Forelimb muscle (tissue), 1 donor: ENCODE measurements at regions not wholly inside any gene's neighbourhood (a gene's known extent, or its start where the extent isn't known, plus 50 kb on each side); places are given as distances from the start of the nearest gene placed in this dataset.

Source experiments
- DNase-seq: peaks from one replicate; pipeline ENCODE4 v3.0.0-alpha.2; 2013; ENCODE audit warnings: low read depth

DNA sequence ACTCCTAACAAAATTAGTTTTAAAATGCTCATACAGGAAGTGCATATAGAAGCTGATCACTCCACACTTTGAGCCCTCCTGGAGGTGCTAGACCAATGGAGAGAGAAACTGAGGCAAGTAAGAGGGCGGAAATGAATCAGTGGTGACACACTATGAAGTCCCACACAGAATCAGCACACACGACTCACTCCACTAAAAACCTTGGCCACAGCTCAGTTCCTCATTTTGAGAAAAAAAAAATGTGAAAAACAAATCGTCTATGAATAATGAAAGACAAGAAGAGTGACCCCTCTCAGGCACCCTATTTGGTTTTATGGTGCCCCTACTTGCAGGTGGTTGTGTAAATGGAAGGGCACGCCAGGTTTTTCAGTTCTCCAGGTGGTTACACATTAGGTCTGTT, 675.1 kb upstream of the BRINP3 start:
- DNase-seq, result no peak

DNA sequence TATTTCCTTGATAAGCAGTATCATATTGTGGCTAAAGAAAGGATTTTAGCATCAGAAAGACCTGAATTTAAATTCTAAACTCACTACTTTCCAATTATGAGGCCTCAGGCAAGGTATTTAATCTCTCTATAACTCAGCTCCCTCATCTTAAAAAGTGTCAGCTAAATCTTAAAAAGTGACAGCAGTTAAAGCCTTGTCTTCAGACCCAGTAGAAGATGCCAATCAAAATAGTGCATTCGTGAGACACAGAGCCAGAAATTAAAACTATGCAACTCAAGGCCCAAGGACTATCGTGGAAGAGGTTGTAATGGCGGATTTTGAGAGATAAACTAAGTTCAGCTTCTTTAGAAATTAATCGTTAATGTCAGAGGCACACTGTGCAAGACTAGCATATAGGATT, 677.5 kb upstream of the BRINP3 start:
- DNase-seq, result no peak

DNA sequence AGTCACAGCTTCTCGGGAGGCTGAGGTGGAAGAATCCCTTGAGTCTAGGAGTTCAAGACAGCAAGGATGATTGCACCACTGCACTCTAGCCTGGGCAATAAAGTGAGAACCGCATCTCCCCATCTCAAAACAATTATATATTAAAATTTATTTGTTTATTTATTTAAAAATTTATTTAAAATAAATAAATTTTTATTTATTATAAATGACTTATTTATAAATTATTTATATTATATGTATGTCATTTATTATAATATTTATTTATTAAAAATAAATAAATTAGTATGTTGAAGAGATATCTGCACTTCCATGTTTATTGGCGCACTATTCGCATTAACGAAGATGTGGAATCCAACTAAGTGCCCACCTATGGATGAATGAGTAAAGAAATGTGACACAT, 683.2 kb upstream of the BRINP3 start:
- no peak for DNase-seq

DNA sequence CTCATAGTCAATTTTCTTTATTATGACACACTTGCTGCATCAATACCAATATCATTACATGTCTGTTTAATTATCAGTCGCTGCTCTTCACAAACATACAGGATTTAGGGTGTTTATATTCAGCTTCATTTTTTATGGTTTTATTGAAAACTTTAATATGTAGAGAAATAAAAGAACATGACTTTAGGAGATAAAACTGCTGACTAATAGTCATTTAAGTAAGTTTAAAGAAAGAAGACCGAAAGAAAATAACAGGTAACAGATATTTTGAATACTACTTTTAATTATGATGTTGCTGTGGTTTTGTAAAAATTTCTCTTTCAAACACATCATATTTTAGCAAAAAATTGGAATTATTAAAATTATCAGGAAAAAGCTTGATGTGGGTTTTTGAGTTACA, 685.1 kb upstream of the BRINP3 start:
- no peak for DNase-seq

DNA sequence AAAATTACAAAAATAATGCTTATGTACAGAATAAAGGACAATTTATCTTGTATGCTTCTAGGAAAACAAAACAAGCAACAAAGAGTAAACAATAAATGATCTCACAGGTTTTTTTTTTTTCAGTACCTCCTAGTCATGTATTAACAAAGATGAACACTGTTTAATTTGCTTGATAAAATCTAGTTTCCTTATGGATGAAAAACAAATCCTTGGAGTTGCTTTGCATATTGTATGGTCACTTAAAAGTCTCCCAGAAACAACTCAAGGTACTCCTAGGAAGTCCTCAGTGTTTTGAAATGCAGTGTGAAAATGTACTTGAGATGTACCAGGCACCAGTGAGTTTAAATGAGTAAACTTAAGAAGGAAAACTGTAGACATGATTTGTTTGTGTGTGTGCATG, 686.0 kb upstream of the BRINP3 start:
- no peak for DNase-seq

DNA sequence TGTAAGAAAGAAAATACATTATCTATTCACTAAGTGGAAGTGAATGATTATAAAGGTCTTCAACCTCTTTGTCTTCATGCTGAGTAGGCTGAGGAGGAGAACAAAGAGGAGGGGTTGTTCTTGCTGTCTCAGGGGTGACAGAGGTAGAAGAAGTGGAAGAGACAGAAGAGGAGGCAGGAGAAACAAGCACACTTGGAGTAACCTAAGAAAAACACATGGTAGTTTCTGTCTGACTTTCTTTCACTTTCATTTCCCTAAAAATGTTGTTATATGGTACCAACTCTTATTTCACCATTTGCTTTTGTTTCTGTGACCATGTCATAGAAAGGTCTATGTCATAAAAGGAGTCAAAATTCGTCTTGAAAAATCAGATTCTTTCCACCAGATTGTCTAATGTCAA, 696.6 kb upstream of the BRINP3 start:
- DNase-seq, result no peak

DNA sequence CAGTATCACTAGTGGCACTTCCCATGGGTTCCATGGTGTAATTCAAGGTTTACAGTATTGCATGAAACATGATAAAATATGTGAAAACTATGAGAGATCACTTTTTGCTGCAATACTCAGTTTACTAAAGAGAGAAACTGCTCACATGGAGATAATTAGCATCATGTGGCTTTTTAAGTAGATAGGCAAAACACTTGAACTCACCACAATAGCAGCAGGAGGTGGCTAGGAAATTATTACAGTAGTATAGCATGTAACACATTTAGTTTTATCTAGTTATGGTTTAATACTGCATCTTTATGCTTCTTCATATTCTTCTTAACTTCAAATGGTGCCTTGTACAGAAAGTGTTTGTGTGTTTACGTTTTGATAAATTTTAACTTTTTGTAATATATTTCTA, 698.5 kb upstream of the BRINP3 start:
- no peak for DNase-seq

DNA sequence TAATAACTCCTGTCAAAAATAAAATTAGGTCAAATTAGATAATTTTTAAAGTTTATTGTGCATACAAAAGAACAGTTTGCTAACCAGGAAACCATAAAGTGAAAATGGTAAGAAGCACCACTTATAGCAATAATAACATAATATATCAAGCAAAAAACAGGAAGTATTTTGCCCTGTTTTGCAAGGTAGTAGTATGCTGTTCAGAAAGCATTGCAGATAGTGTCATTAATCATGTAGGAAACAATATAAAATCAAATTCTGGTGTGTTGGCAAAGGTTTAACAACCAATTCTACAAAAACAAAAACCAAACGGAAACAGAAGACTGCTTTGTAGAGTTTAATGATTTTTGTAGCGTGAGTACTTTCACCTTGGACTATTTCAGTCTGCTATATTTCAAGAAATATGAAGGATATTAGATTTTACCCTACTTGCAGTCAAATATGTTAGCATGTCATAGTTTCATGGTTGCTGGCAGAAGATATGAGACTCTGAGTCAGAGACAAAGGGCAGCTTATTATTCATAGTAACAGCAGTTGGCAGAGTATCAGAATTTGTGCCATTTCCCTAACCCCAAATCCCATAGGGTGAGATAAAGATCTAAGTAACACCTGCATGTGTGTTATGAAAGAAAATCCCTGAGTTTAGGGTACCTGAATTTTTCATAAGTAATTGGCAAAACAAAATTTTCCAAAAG, 729.0 kb upstream of the BRINP3 start:
- no peak for DNase-seq

DNA sequence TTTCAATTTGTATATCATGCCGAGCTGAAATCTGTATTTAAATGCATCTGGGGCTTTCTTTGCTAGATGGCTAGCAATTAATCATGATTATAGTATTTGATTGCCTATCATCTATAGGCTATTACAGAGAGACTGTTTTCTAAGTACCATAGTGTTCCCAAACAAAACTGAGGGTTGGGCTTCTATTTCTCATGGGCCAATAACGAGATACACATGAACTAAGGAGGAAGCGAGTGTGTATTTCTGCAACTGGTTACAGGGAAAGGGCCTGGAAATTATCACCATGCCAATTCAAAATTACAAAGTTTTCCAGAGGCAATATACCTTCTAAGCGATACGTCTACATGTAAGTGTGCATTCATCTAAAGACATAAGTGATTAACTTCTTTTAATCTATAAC, 744.5 kb upstream of the BRINP3 start:
- DNase-seq, result no peak

DNA sequence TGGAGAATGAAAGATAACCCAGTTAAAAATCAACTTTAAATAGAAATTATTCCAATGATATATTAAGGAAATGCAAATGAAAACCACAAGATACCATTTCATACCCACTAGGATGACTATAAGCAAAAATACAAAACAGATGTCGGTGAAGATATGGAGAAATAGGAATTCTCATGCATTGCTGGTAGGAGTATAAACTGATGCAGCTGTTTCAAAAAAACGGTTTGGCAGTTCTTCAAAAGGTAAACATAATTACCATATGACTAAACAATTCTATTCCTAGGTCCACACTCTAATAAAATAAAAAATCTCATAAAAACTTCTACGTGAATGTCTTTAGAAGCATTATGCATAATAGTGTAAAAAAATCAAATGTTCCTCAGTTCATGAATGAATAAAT, 763.3 kb upstream of the BRINP3 start:
- no peak for DNase-seq

DNA sequence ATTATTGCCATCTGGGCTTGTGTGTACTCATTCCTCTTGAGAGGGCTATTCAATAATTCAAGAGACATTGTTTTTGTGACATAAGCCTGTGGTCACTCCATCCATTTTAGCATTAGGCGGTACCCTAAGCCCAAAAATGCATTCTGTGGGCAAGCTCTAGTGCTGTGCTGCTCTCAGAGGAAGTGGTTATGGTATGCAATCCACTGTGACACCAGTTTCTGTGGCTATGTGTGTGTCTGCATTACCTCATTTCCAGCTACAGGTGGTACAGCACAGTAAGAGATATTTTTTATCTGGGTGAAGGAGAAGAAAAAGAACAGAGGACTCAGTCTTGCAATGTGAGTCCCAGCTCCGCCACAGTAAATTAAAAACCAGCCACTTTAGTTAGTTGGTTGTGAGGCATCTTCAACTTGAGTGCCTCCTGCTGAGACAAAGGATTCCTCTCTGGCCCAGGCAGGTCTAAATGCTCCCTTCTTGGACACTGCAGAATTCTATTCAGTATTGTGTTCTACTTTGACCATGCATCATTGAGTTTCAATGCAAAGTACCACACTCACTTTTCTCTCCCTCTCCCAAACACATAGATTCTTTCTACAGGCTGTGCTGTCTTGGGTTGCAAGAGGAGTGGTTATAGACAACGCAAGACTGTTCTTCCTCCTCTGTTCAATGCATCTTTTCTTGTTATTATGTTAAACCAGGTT, 777.8 kb upstream of the BRINP3 start:
- DNase-seq, result no peak

DNA sequence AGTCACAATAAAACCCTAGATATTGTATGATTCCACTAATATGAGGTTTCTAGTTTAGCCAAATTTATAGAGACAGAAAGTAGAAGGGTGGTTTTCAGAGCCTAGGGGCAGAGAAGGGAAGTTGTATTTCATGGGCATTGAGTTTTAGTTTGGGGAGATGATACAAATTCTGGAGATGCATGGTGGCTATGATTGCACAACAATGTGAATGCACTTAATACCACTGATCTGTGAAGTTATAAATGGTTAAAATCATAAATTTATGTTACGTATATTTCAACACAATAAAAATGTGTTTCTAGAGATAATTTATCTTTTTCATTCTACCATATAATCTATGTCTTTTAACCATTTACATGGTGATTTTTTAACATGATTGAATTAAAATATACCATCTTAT, 779.3 kb upstream of the BRINP3 start:
- DNase-seq, result no peak

DNA sequence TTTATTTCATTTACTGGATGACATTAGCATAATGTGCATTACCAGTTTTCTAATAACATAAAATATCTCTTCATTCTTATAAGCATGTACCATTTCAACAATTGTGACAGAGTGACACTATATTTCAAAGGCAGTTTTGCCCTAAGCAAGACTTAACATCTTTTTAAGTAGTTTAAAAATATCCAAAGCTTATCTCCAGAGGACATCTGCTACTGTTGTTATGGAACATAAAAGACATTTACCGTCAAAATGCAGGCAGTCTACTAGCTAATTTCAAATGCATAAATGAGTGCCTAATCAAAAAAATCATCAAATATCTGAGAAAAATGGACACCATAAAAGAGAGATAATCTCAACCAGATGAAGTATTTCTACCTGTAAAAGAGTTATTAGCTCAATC, 782.4 kb upstream of the BRINP3 start:
- DNase-seq, result no peak

DNA sequence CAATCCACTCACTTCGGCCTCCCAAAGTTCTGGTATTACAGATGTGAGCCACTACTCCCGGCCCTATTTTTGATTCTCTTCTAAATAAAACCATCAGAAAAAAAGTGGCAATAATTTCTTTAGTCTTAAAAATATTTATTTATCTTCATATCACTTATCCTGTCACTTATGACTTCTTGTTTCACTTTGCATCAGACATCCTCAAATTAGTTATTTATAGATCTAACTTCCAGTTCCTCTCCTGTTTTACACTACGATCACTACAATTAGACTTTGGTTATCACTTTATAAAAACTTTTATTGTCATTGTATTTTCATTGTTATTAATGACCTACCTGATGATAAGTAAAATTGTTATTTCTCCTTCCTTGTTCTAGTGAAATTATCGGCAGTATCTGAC, 783.4 kb upstream of the BRINP3 start:
- DNase-seq, result no peak

DNA sequence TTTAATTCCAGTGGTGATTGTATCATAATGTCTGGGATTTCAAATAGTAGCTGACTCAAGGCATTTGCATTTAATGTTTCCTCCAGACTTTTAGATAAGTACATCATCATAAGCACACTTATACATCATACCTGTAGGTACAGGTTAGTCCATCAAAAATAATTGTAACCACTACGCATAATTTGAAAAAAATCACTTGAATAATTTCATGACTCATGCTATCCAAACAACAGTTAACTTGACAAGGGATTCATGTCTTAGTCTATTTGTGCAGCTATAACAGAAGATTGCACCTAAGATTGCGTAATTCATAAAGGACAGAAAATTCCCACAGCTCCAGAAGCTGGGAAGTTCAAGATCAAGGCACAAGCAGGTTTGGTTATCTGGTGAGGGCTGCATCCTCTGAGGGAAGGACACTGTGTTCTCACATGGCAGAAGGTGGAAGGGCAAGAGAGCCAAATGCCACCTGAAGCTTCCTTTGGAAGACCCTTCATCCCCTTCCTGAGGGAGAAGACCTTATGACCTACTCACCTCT, 801.7 kb upstream of the BRINP3 start:
- no peak for DNase-seq

DNA sequence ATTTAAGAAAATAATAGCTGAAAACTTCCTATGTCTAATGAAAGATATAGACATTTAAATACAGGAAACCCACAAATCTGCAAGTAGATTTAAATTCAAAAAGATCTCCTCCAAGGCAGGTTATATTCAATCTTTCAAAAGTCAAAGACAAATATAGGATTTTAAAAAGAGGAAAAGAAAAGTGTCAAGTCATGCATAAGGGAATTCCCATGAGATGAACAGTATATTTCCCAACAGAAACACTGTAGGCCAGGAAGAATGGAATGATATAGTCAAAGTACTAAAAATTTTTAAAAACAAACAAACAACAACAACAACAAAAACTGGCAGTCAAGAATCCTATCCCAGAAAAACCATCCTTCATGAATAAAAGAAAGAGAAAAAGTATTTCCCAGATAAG, 806.5 kb upstream of the BRINP3 start:
- no peak for DNase-seq

DNA sequence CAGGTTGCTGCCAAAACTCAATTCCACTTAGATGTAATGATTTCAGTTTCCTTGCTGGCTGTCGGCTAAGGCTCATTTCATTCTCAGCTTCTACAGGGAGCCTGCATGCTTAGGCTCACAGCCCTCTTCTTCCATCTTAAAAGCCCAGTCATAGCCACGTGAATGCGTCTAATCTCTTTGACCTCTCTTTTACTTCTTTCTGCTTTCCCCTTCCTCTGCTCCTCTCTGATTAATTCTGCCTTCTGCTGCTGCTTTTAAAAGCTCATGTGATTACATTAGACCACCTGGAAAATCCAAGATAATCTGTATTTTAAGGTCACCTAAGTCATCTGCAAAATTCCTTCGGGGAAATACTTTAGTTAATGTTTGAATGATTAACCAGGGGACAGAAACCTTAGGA, 812.8 kb upstream of the BRINP3 start:
- DNase-seq, result no peak

DNA sequence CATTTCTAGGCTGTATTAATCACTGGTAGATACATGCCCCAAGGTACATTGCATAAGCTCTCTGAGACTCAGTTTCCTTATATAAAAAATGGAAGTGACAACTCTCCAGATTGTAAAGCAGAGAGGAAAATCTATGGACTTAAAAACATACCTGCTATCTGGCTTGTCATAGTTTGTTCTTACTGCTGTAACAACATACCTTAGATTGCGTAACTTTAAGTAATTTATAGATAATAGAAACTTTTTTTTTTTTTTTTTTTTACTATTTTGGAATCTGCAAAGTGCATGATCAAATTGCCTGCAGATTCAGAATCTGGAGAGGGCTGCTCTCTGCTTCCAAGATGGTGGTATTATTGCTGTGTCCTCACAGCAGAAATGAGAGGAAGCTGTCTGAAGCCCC, 827.7 kb upstream of the BRINP3 start:
- DNase-seq, result no peak

DNA sequence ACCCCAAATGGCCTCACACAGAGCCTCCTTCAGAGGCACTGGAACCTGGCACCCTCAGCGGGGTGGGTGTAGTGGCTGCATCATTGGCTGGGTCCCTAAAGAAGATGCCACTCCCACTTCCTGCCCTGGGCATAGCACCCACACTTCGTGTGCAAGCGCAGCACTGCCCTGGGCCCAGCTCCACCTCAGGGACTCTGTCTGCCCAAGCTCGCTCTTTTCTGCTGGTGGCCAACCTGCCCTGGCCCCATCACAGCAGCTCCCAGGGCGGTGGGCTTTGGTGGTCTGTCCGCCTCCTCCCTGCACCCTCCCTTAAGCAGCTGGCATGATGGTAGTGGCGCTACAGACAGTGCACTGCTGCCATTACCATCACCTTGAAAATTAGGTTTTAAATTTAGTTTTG, 829.3 kb upstream of the BRINP3 start:
- DNase-seq, result no peak

DNA sequence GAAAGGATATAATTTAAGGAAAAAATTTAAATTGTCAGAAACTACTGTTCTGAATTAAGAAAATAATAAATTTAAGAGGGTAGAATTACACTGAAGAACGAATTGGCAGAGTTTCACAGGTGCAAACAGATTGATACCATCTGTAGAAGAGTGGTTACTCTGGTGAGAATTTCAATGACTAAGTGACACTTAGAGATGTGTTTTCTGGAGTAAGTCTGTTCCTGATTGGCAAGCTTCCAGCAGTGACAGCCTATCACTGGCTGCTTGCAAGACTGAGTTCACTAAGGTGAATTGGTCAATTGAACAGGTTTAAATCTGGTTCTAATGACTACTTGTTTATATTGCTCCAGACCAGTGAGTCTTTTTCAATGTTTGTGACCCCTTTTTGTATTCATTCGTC, 838.2 kb upstream of the RGS18 start:
- no peak for DNase-seq

DNA sequence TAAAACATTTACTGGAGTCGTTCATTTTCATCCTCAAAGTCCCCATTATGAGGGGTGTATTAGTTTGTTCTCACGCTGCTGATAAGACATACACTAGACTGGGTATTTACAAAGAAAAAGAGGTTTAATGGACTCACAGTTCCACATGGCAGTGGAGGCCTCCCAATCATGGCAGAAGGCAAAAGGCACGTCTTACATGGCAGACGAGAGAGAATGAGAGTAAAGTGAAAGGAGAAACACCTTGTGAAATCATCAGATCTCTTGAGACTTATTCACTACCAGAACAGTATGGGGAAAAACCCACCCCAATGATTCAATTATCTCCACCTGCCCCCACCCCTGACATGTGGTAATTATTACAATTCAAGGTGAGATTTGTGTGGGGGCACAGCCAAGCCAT, 830.4 kb upstream of the RGS18 start:
- no peak for DNase-seq

DNA sequence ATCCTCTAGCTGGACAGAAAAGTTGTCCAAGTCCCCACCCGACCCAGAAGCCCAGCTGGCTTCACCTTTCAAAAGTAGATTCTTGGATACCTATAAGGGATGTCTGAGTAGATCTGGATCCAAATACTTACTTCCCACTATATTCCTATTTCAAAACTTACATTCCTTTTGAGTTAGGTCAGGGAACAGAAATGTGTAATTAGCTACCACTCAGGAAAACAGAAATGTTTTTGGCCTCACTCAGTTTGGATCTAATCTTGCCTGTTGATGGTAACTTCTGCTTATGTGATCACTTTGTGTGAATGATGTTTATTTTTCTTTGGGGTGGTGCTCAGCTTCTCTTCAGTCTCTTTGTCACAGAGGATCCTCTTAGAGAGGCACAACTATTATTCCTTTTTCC, 814.4 kb upstream of the RGS18 start:
- no peak for DNase-seq

DNA sequence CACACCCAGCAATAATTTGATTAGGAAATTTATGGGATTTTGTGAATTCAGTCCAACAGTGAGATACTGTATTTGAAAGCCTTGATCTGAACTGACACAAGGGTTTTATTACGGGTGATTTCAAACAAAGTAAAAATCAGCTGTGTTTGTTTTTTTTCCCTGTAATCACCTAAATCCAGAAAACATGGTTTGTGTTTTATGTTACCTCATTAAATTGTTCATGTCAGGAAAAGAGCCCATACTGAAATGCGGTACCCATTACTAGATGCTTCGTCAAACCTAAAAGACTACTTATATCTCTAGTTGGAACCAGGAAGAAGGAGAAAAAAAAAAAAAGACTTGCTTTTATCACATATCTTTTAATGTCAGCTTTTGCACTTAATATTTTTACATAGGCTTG, 811.9 kb upstream of the RGS18 start:
- DNase-seq, result no peak

DNA sequence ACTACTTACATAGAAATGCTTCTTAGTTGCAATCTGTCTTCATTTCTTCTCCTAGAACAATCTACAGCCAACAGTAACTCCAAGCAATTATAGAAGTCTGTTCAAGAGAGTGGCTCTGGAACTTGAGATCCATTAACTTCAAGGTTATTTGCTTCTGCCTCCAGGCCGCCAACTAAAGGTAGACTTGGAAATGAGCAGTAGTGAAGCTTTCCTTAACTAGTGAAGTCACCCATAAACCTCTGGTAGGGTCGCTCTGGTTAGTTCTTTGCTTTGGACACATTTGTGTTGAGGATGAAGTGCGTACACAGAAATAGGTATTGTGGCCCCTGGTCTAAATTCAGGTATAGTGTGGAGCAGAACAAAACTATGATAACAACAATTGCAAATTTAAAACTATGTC, 809.9 kb upstream of the RGS18 start:
- no peak for DNase-seq
